ENCODE measurements at regions not wholly inside any gene's neighbourhood (a gene's known extent, or its start where the extent isn't known, plus 50 kb on each side); places are given as distances from the start of the nearest gene placed in this dataset.

- no peak overlapping the region for H3K4me3 Mint-ChIP-seq
- H3K4me1 Mint-ChIP-seq: no peaks in the 10 kb centered on the region
- H3K9me3 Mint-ChIP-seq: no peaks in the 10 kb centered on the region
- peaks cover 6% of the 10 kb centered on the region for H3K27me3 Mint-ChIP-seq (ENCODE audit: low read depth)
- H3K36me3 Mint-ChIP-seq: no peaks in the 10 kb centered on the region
- no peak overlapping the region for H3K27ac Mint-ChIP-seq
- DNase-seq (ENCODE audit: low spot score) (no peak), ATAC-seq (no peak)
- CTCF ChIA-PET: no interaction called here
- POLR2A ChIA-PET: no interaction called here
- no peak for TF ChIP-seq NR3C1 (CRISPR knock-in tag; conservative IDR thresholded peaks at IDR 0.05; ENCODE audit: low read depth)
- no peak for TF ChIP-seq ATF3 (CRISPR knock-in tag; conservative IDR thresholded peaks at IDR 0.05)
- no peak for TF ChIP-seq USF2 (CRISPR knock-in tag; IDR thresholded peaks at IDR 0.05)
- TF ChIP-seq NFATC4 (CRISPR knock-in tag; IDR thresholded peaks at IDR 0.05): no peak
- no peak for TF ChIP-seq KAT7 (CRISPR knock-in tag; IDR thresholded peaks at IDR 0.05; ENCODE audit: borderline replicate concordance)
- TF ChIP-seq SOX15 (CRISPR knock-in tag; IDR thresholded peaks at IDR 0.05): no peak
- no peak for TF ChIP-seq PREB (CRISPR knock-in tag; IDR thresholded peaks at IDR 0.05; ENCODE audit: borderline replicate concordance)
- TF ChIP-seq TEAD4 (CRISPR knock-in tag; IDR thresholded peaks at IDR 0.05): no peak
- TF ChIP-seq ATF2 (CRISPR knock-in tag; IDR thresholded peaks at IDR 0.05; ENCODE audit: borderline replicate concordance, low read depth): no peak
- TF ChIP-seq ZNF512 (CRISPR knock-in tag; IDR thresholded peaks at IDR 0.05; ENCODE audit: borderline replicate concordance): no peak
- no peak for TF ChIP-seq SMAD3 (CRISPR knock-in tag; IDR thresholded peaks at IDR 0.05; ENCODE audit: borderline replicate concordance)
- TF ChIP-seq ZNF263 (CRISPR knock-in tag; IDR thresholded peaks at IDR 0.05; ENCODE audit: low read depth): no peak
Observed at GRCh38 chr17:73879987-73880386, 235.7 kb upstream of the SDK2 start.

GRCh38 chr17:73882590-73882989 lies 238.3 kb upstream of the SDK2 start:
- no peak for ATAC-seq
- Mint-ChIP-seq H3K36me3 (no peaks in the 10 kb centered on the region), H3K4me1 (no peaks in the 10 kb centered on the region; the same call in 1 of the 2 replicates), H3K27me3 (ENCODE audit: low read depth) (peaks cover 6% of the 10 kb centered on the region), H3K9me3 (no peaks in the 10 kb centered on the region), H3K4me3 (no peak overlapping the region), H3K27ac (no peak overlapping the region)
- CTCF ChIA-PET: no interaction called here
- POLR2A ChIA-PET: no interaction called here
- DNase-seq (ENCODE audit: low spot score): no peak
- no peak for TF ChIP-seq ZBTB21 (CRISPR knock-in tag; IDR thresholded peaks at IDR 0.05; ENCODE audit: borderline replicate concordance)
- TF ChIP-seq AR (CRISPR knock-in tag; IDR thresholded peaks at IDR 0.05): no peak
- TF ChIP-seq ELF4 (CRISPR knock-in tag; IDR thresholded peaks at IDR 0.05; ENCODE audit: low read depth): no peak
- no peak for TF ChIP-seq NFATC4 (CRISPR knock-in tag; IDR thresholded peaks at IDR 0.05)
- no peak for TF ChIP-seq CREM (CRISPR knock-in tag; IDR thresholded peaks at IDR 0.05)
- TF ChIP-seq E2F4 (CRISPR knock-in tag; IDR thresholded peaks at IDR 0.05; ENCODE audit: borderline replicate concordance, low read depth): no peak
- no peak for TF ChIP-seq GABPB1 (CRISPR knock-in tag; IDR thresholded peaks at IDR 0.05)
- TF ChIP-seq ZNF281 (CRISPR knock-in tag; IDR thresholded peaks at IDR 0.05): no peak
- TF ChIP-seq FOXJ3 (CRISPR knock-in tag; IDR thresholded peaks at IDR 0.05; ENCODE audit: borderline replicate concordance): no peak
- no peak for TF ChIP-seq CTCF (IDR thresholded peaks at IDR 0.05)
- TF ChIP-seq SMAD3 (CRISPR knock-in tag; IDR thresholded peaks at IDR 0.05; ENCODE audit: borderline replicate concordance): no peak
